ENCODE measurements at regions not wholly inside any gene's neighbourhood (a gene's known extent, or its start where the extent isn't known, plus 50 kb on each side); places are given as distances from the start of the nearest gene placed in this dataset.

GRCh38 chr4:62199291-62199810 lies 999.2 kb downstream of the ADGRL3 start:
- H3K9me3 Mint-ChIP-seq: no peaks in the 10 kb centered on the region
- no peaks in the 10 kb centered on the region for H3K27me3 Mint-ChIP-seq
- no peaks in the 10 kb centered on the region for H3K4me1 Mint-ChIP-seq (ENCODE audit: low read depth)
- no peaks in the 10 kb centered on the region for H3K36me3 Mint-ChIP-seq (ENCODE audit: low read depth)
- intact Hi-C loops (cut with micrococcal nuclease): no loop called here
- H3K27ac Mint-ChIP-seq: no peak overlapping the region
- no peak overlapping the region for H3K4me3 Mint-ChIP-seq

GRCh38 chr4:62196338-62196737 lies 996.2 kb downstream of the ADGRL3 start:
- H3K27ac Mint-ChIP-seq: no peak overlapping the region
- H3K4me3 Mint-ChIP-seq: no peak overlapping the region
- H3K36me3 Mint-ChIP-seq (ENCODE audit: low read depth): no peaks in the 10 kb centered on the region
- H3K4me1 Mint-ChIP-seq (ENCODE audit: low read depth): no peaks in the 10 kb centered on the region
- no peaks in the 10 kb centered on the region for H3K9me3 Mint-ChIP-seq
- intact Hi-C loops (cut with micrococcal nuclease): no loop called here
- no peaks in the 10 kb centered on the region for H3K27me3 Mint-ChIP-seq

GRCh38 chr4:62194342-62194741 lies 994.2 kb downstream of the ADGRL3 start:
- no peaks in the 10 kb centered on the region for H3K4me1 Mint-ChIP-seq (ENCODE audit: low read depth)
- no peaks in the 10 kb centered on the region for H3K36me3 Mint-ChIP-seq (ENCODE audit: low read depth)
- no peak overlapping the region for H3K27ac Mint-ChIP-seq
- no peak overlapping the region for H3K4me3 Mint-ChIP-seq
- intact Hi-C loops (cut with micrococcal nuclease): no loop called here
- H3K27me3 Mint-ChIP-seq: no peaks in the 10 kb centered on the region
- peaks cover 5% of the 10 kb centered on the region for H3K9me3 Mint-ChIP-seq

DNA sequence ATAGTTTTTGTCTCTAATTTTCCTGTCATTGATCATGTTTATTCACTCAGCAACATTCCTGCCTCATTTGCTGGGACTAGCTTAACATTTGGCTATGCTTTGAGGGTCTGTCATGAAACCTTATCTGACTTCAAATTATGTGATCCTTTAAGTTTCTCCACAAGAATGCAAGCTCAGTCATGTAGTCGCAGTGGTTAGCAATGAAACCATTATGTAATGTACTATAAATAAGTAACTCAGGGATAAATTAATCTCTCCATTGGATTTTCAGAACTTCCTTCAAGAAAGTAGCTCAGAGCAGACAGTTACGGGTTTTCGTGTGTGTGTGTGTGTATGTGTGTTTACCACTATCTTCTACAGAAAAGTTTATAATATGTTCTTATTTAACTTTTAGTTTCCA lies 993.6 kb downstream of the ADGRL3 start:
- intact Hi-C loops (cut with micrococcal nuclease): no loop called here
- H3K4me1 Mint-ChIP-seq (ENCODE audit: low read depth): no peaks in the 10 kb centered on the region
- no peaks in the 10 kb centered on the region for H3K36me3 Mint-ChIP-seq (ENCODE audit: low read depth)

GRCh38 chr4:62191451-62192240 lies 991.5 kb downstream of the ADGRL3 start:
- Mint-ChIP-seq H3K4me3 (no peak overlapping the region), H3K4me1 (ENCODE audit: low read depth) (no peaks in the 10 kb centered on the region), H3K36me3 (ENCODE audit: low read depth) (no peaks in the 10 kb centered on the region), H3K27me3 (no peaks in the 10 kb centered on the region), H3K9me3 (peaks cover 5% of the 10 kb centered on the region), H3K27ac (no peak overlapping the region)
- intact Hi-C loops (cut with micrococcal nuclease): no loop called here

More for the DNA sequence above, 993.6 kb downstream of the ADGRL3 start:
- Mint-ChIP-seq H3K4me3 (no peak overlapping the region), H3K9me3 (peaks cover 5% of the 10 kb centered on the region), H3K27ac (no peak overlapping the region), H3K27me3 (no peaks in the 10 kb centered on the region)

DNA sequence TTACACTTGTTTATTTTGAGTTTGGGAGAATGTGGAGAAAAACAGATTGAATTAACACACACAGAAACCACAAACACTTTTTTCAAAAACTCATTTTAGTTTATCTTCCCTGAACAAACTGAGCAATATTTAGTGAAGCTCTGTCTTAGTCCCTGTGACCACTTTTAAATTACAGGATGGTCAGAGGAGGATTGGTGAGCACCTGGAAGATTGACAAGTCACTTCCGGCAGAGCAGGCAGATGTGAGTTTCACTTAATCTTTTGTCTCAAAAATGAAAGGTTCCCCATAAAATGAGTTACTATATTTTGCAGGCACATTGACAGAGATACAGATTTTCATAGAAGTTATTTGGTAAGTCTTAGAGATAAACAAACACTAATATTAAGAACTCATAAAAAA lies 970.1 kb downstream of the ADGRL3 start:
- H3K4me1 Mint-ChIP-seq (ENCODE audit: low read depth): no peaks in the 10 kb centered on the region
- intact Hi-C loops (cut with micrococcal nuclease): no loop called here
- H3K27me3 Mint-ChIP-seq: no peaks in the 10 kb centered on the region
- no peak overlapping the region for H3K4me3 Mint-ChIP-seq
- H3K9me3 Mint-ChIP-seq: peaks cover 8% of the 10 kb centered on the region
- no peak overlapping the region for H3K27ac Mint-ChIP-seq
- no peaks in the 10 kb centered on the region for H3K36me3 Mint-ChIP-seq (ENCODE audit: low read depth)

- H3K36me3 Mint-ChIP-seq (ENCODE audit: low read depth): no peaks in the 10 kb centered on the region
- no peaks in the 10 kb centered on the region for H3K27me3 Mint-ChIP-seq
- H3K4me3 Mint-ChIP-seq: no peak overlapping the region
- intact Hi-C loops (cut with micrococcal nuclease): no loop called here
- H3K9me3 Mint-ChIP-seq: peaks cover 8% of the 10 kb centered on the region
- no peaks in the 10 kb centered on the region for H3K4me1 Mint-ChIP-seq (ENCODE audit: low read depth)
- no peak overlapping the region for H3K27ac Mint-ChIP-seq
These were observed 968.6 kb downstream of the ADGRL3 start for GRCh38 chr4:62168681-62169080.

- H3K9me3 Mint-ChIP-seq: peaks cover 26% of the 10 kb centered on the region
- intact Hi-C loops (cut with micrococcal nuclease): no loop called here
- H3K36me3 Mint-ChIP-seq (ENCODE audit: low read depth): no peaks in the 10 kb centered on the region
- no peaks in the 10 kb centered on the region for H3K27me3 Mint-ChIP-seq
- no peak overlapping the region for H3K27ac Mint-ChIP-seq
- H3K4me1 Mint-ChIP-seq (ENCODE audit: low read depth): no peaks in the 10 kb centered on the region
- H3K4me3 Mint-ChIP-seq: no peak overlapping the region
These were observed 962.5 kb downstream of the ADGRL3 start for GRCh38 chr4:62162606-62163005.

DNA sequence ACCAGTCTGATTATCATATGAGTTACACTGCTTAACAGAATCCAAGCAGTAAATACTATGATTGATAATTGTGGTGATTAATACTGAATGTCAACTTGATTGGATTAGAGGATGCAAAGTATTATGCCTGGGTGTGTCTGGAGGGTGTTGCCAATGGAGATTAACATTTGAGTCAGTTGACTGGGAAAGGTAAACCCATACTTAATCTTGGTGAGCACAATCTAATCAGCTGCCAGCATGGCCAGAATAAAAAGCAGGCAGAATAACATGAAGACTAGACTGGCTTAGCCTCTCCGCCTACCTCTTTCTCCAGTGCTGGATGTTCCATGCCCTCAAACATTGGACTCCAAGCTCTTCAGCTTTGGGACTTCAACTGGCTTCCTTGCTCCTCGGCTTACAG lies 961.3 kb downstream of the ADGRL3 start:
- Mint-ChIP-seq H3K9me3 (peaks cover 26% of the 10 kb centered on the region), H3K4me1 (ENCODE audit: low read depth) (no peaks in the 10 kb centered on the region)
- intact Hi-C loops (cut with micrococcal nuclease): no loop called here

DNA sequence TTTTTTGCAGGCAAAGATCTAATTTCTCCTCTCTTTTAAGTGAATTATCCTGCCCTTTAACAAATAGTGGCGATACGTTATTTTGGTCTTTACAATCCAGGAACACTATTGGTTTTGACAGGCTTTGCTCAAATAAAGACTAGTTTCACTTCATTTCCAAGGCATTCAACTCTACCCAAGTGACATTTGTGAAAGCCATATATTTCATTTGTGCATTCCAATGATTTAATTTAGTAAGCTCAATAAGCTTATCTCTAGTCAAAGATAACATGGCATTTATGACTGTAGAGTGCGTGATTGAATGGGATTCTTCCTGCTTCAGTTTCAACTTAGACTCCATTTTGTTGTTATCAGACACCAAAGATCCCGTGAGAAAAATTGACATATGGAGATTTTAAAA lies 959.8 kb downstream of the ADGRL3 start:
- H3K27me3 Mint-ChIP-seq: no peaks in the 10 kb centered on the region

More for the DNA sequence above, 961.3 kb downstream of the ADGRL3 start:
- Mint-ChIP-seq H3K27me3 (no peaks in the 10 kb centered on the region), H3K36me3 (ENCODE audit: low read depth) (no peaks in the 10 kb centered on the region), H3K27ac (no peak overlapping the region), H3K4me3 (no peak overlapping the region)

GRCh38 chr4:62159306-62159705 lies 959.2 kb downstream of the ADGRL3 start:
- Mint-ChIP-seq H3K36me3 (ENCODE audit: low read depth) (no peaks in the 10 kb centered on the region), H3K4me3 (no peak overlapping the region), H3K27ac (no peak overlapping the region), H3K9me3 (peaks cover 35% of the 10 kb centered on the region), H3K4me1 (ENCODE audit: low read depth) (no peaks in the 10 kb centered on the region), H3K27me3 (no peaks in the 10 kb centered on the region)
- intact Hi-C loops (cut with micrococcal nuclease): no loop called here

More for the DNA sequence above, 959.8 kb downstream of the ADGRL3 start:
- no peak overlapping the region for H3K27ac Mint-ChIP-seq
- peaks cover 34% of the 10 kb centered on the region for H3K9me3 Mint-ChIP-seq
- intact Hi-C loops (cut with micrococcal nuclease): no loop called here
- H3K36me3 Mint-ChIP-seq (ENCODE audit: low read depth): no peaks in the 10 kb centered on the region
- no peaks in the 10 kb centered on the region for H3K4me1 Mint-ChIP-seq (ENCODE audit: low read depth)
- H3K4me3 Mint-ChIP-seq: no peak overlapping the region

- Mint-ChIP-seq H3K27me3 (no peaks in the 10 kb centered on the region), H3K9me3 (peaks cover 32% of the 10 kb centered on the region), H3K4me1 (ENCODE audit: low read depth) (no peaks in the 10 kb centered on the region), H3K4me3 (no peak overlapping the region), H3K36me3 (ENCODE audit: low read depth) (no peaks in the 10 kb centered on the region), H3K27ac (no peak overlapping the region)
- intact Hi-C loops (cut with micrococcal nuclease): no loop called here
These were observed 956.1 kb downstream of the ADGRL3 start for GRCh38 chr4:62156205-62156604.

DNA sequence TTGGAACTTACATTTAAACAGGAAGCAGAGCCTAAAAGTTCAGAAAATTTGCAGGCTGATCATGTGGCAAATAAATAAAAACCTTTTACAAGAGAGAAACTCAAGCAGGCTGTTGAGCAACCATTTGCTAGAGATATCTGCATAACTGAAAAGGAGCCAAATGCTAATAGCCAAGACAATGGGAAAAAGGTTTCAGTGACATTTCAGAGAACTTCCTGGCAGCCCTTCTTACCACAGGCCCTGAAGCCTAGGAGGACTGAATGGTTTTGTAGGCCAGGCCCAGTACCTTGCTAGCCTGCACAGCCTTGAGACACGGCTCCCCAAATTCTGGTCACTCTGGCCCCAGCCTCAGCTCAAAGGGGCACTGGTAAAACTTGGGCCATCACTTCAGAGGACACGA lies 945.1 kb downstream of the ADGRL3 start:
- intact Hi-C loops (cut with micrococcal nuclease): no loop called here
- Mint-ChIP-seq H3K27me3 (no peaks in the 10 kb centered on the region), H3K4me1 (ENCODE audit: low read depth) (no peaks in the 10 kb centered on the region), H3K9me3 (peaks cover 18% of the 10 kb centered on the region), H3K4me3 (no peak overlapping the region), H3K27ac (no peak overlapping the region), H3K36me3 (ENCODE audit: low read depth) (no peaks in the 10 kb centered on the region)

GRCh38 chr4:62144431-62144830 lies 944.3 kb downstream of the ADGRL3 start:
- no peaks in the 10 kb centered on the region for H3K4me1 Mint-ChIP-seq (ENCODE audit: low read depth)
- no peak overlapping the region for H3K27ac Mint-ChIP-seq
- no peaks in the 10 kb centered on the region for H3K36me3 Mint-ChIP-seq (ENCODE audit: low read depth)
- intact Hi-C loops (cut with micrococcal nuclease): no loop called here
- H3K27me3 Mint-ChIP-seq: no peaks in the 10 kb centered on the region
- peaks cover 18% of the 10 kb centered on the region for H3K9me3 Mint-ChIP-seq
- no peak overlapping the region for H3K4me3 Mint-ChIP-seq
